H1 (cell line): ENCODE measurements at regions not wholly inside any gene's neighbourhood (a gene's known extent, or its start where the extent isn't known, plus 50 kb on each side); places are given as distances from the start of the nearest gene placed in this dataset.

ENCODE experiments used
- ATF2 ChIP-seq: IDR thresholded peaks from 2 replicates; pipeline ENCODE4 v1.6.1; 2012; ENCODE audit warnings: low read length, inconsistent platforms
- EGR1 ChIP-seq: IDR thresholded peaks from 2 replicates; pipeline ENCODE4 v1.6.1; 2011; ENCODE audit warnings: low read depth, low read length, borderline replicate concordance
- RXRA ChIP-seq: IDR thresholded peaks from 2 replicates; pipeline ENCODE4 v1.6.1; 2011; ENCODE audit warnings: low read depth, mild to moderate bottlenecking, low read length, moderate library complexity; ENCODE audit not compliant: insufficient read depth
- SAP30 ChIP-seq: fragments of 300-600 bp; sonication (generic); IDR thresholded peaks from 2 replicates; pipeline ENCODE4 v1.7.1; 2012; ENCODE audit warnings: low read length, moderate library complexity, mild to moderate bottlenecking, inconsistent platforms; ENCODE audit not compliant: insufficient read depth, insufficient replicate concordance
- SIN3A ChIP-seq, 2 experiments: IDR thresholded peaks in 1 of 2; conservative IDR thresholded peaks in 1 of 2; 2 replicates each; pipeline ENCODE4 v1.6.1; 2011 to 2012; ENCODE audit warnings: low read length in 2 of 2, improper control_type of control experiment in 1 of 2, low read depth in 1 of 2, mild to moderate bottlenecking in 1 of 2

GRCh38 chr5:121783700-121784099, 68.0 kb upstream of the FTMT start (continued):
- no peak for TF ChIP-seq SAP30
- no peak for TF ChIP-seq SIN3A (conservative IDR thresholded peaks at IDR 0.05 in 1 of 2, IDR thresholded peaks at IDR 0.05 in 1 of 2; ENCODE audit: low read depth in 1 of 2, low read length in 2 of 2)
- TF ChIP-seq RXRA = no peak
- TF ChIP-seq EGR1 = no peak
- no peak for TF ChIP-seq ATF2
